ENCODE measurements at regions not wholly inside any gene's neighbourhood (a gene's known extent, or its start where the extent isn't known, plus 50 kb on each side); places are given as distances from the start of the nearest gene placed in this dataset.

GRCh38 chr6:14455427-14455826 is 337.9 kb downstream of the CD83 start:
- DNase-seq (ENCODE audit: low spot score): no peak

GRCh38 chr6:14455876-14456648 is 338.5 kb downstream of the CD83 start:
- no peak for DNase-seq (ENCODE audit: low spot score)

GRCh38 chr6:14456941-14457340 is 339.4 kb downstream of the CD83 start:
- no peak for DNase-seq (ENCODE audit: low spot score)

GRCh38 chr6:14458669-14459266 is 341.2 kb downstream of the CD83 start:
- DNase-seq (ENCODE audit: low spot score): no peak

GRCh38 chr6:14459315-14459714 is 341.7 kb downstream of the CD83 start:
- DNase-seq (ENCODE audit: low spot score): no peak

GRCh38 chr6:14460556-14460955 is 343.0 kb downstream of the CD83 start:
- no peak for DNase-seq (ENCODE audit: low spot score)

- DNase-seq (ENCODE audit: low spot score): no peak
Observed at GRCh38 chr6:14462135-14462534, 344.6 kb downstream of the CD83 start.

- DNase-seq (ENCODE audit: low spot score): no peak
Observed at GRCh38 chr6:14462566-14462965, 345.0 kb downstream of the CD83 start.

GRCh38 chr6:14463110-14463509 is 345.5 kb downstream of the CD83 start:
- no peak for DNase-seq (ENCODE audit: low spot score)

- DNase-seq (ENCODE audit: low spot score): no peak
Observed at GRCh38 chr6:14464055-14464454, 346.5 kb downstream of the CD83 start.

- DNase-seq (ENCODE audit: low spot score): no peak
Observed at GRCh38 chr6:14464716-14465115, 347.1 kb downstream of the CD83 start.

GRCh38 chr6:14466278-14466677 is 348.7 kb downstream of the CD83 start:
- DNase-seq (ENCODE audit: low spot score): no peak

GRCh38 chr6:14467591-14467990 is 350.0 kb downstream of the CD83 start:
- no peak for DNase-seq (ENCODE audit: low spot score)

GRCh38 chr6:14468647-14469321 is 351.2 kb downstream of the CD83 start:
- no peak for DNase-seq (ENCODE audit: low spot score)

GRCh38 chr6:14470101-14470500 is 352.5 kb downstream of the CD83 start:
- no peak for DNase-seq (ENCODE audit: low spot score)

GRCh38 chr6:14470671-14471070 is 353.1 kb downstream of the CD83 start:
- peak; percentile 30 for DNase-seq (ENCODE audit: low spot score)

- DNase-seq (ENCODE audit: low spot score): no peak
Observed at GRCh38 chr6:14472255-14472985, 354.8 kb downstream of the CD83 start.

GRCh38 chr6:14472986-14473337 is 355.4 kb downstream of the CD83 start:
- DNase-seq (ENCODE audit: low spot score): no peak

GRCh38 chr6:14474816-14475215 is 357.2 kb downstream of the CD83 start:
- DNase-seq (ENCODE audit: low spot score): no peak

GRCh38 chr6:14475306-14475705 is 357.7 kb downstream of the CD83 start:
- no peak for DNase-seq (ENCODE audit: low spot score)

- DNase-seq (ENCODE audit: low spot score): no peak
Observed at GRCh38 chr6:14476793-14477531, 359.4 kb downstream of the CD83 start.

- no peak for DNase-seq (ENCODE audit: low spot score)
Observed at GRCh38 chr6:14477559-14477958, 360.0 kb downstream of the CD83 start.
